Neural progenitor cell (in vitro differentiated cells): ENCODE measurements at regions not wholly inside any gene's neighbourhood (a gene's known extent, or its start where the extent isn't known, plus 50 kb on each side); places are given as distances from the start of the nearest gene placed in this dataset.

Source experiments
- DNase-seq: peaks from one replicate; pipeline ENCODE4 v3.0.0-alpha.2; 2016; ENCODE audit warnings: low spot score
- H2AFZ ChIP-seq: fragments of 200-600 bp; sonication (generic); replicated peaks from 2 replicates; pipeline ENCODE4 v1.6.1; 2016; ENCODE audit warnings: antibody characterized with exemption
- H3F3A ChIP-seq: fragments of 200-600 bp; sonication (generic); 2 replicates; pipeline ENCODE4 v1.6.1; 2016; ENCODE audit warnings: antibody characterized with exemption, low read depth
- H3K27ac ChIP-seq: fragments of 200-600 bp; sonication (generic); 2 replicates; pipeline ENCODE4 v1.5.1; 2016; ENCODE audit warnings: mild to moderate bottlenecking
- H3K27me3 ChIP-seq: fragments of 200-600 bp; sonication (generic); 2 replicates; pipeline ENCODE4 v1.6.1; 2016; ENCODE audit warnings: mild to moderate bottlenecking, moderate library complexity
- H3K36me3 ChIP-seq: fragments of 200-600 bp; sonication (generic); 2 replicates; pipeline ENCODE4 v1.5.1; 2016
- H3K4me1 ChIP-seq: fragments of 200-600 bp; sonication (generic); 2 replicates; pipeline ENCODE4 v1.6.1; 2016; ENCODE audit warnings: mixed run types
- H3K4me2 ChIP-seq: fragments of 200-600 bp; sonication (generic); 2 replicates; pipeline ENCODE4 v1.6.1; 2016
- H3K4me3 ChIP-seq: fragments of 200-600 bp; sonication (generic); 2 replicates; pipeline ENCODE4 v1.5.1; 2016
- H3K79me2 ChIP-seq: fragments of 200-600 bp; sonication (generic); 2 replicates; pipeline ENCODE4 v1.6.1; 2016; ENCODE audit warnings: low read depth
- H3K9ac ChIP-seq: fragments of 200-600 bp; sonication (generic); 2 replicates; pipeline ENCODE4 v1.6.1; 2016
- H3K9me3 ChIP-seq: fragments of 200-600 bp; sonication (generic); 2 replicates; pipeline ENCODE4 v1.5.1; 2016; ENCODE audit warnings: low read depth
- H4K20me1 ChIP-seq: fragments of 200-600 bp; sonication (generic); 2 replicates; pipeline ENCODE4 v1.6.1; 2016; ENCODE audit warnings: low read depth
- H3K27ac Mint-ChIP-seq: 3 replicates; pipeline ENCODE4 v1.8.0; 2021; ENCODE audit warnings: mixed read lengths
- H3K27me3 Mint-ChIP-seq: 2 replicates; pipeline ENCODE4 v1.8.0; 2022; ENCODE audit warnings: low read depth, mild to moderate bottlenecking, inconsistent platforms, moderate library complexity, mixed read lengths; ENCODE audit not compliant: insufficient read depth
- H3K36me3 Mint-ChIP-seq: 3 replicates; pipeline ENCODE4 v1.8.0; 2021; ENCODE audit warnings: mixed read lengths
- H3K4me1 Mint-ChIP-seq: 3 replicates; pipeline ENCODE4 v1.8.0; 2021; ENCODE audit warnings: mixed read lengths
- H3K4me3 Mint-ChIP-seq: 3 replicates; pipeline ENCODE4 v1.8.0; 2021; ENCODE audit warnings: mild to moderate bottlenecking, moderate library complexity, mixed read lengths
- H3K9me3 Mint-ChIP-seq: 3 replicates; pipeline ENCODE4 v1.8.0; 2020; ENCODE audit warnings: mixed read lengths
- EZH2 ChIP-seq: fragments of 200-600 bp; sonication (generic); IDR thresholded peaks from 2 replicates; pipeline ENCODE4 v1.6.1; 2017; ENCODE audit warnings: antibody characterized with exemption, mild to moderate bottlenecking, moderate library complexity
- EZH2phosphoT487 ChIP-seq: fragments of 200-600 bp; sonication (generic); IDR thresholded peaks from 2 replicates; pipeline ENCODE4 v1.6.1; 2017; ENCODE audit warnings: antibody characterized with exemption
- TF ChIP-seq, protein P1 (sequence below): fragments of 200-600 bp; sonication (generic); IDR thresholded peaks from 2 replicates; pipeline ENCODE4 v1.5.1; 2017; ENCODE audit warnings: antibody characterized with exemption, mild to moderate bottlenecking

DNA sequence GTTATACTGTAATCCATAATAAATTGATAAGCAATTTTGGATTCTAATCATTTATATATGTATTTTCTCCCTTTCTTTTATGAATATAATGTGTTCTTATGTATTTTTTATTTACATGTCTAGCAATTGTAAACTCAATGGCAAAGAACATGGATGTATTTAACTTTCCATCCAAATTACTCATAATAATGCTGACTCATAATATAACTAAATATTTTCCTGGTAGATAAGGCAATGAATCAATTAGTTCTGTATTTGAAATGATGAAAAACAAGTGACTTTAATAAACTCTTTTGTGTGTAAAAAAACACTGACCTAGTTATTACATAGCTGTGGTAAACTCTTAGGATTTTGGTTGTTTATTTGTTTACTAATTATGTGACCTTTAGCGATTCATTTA, 211.2 kb downstream of the DTHD1 start:
- H3K4me3 Mint-ChIP-seq: no peak overlapping the region
- TF ChIP-seq EZH2phosphoT487 (no peak), EZH2 (no peak)
- TF ChIP-seq, protein P1, sequence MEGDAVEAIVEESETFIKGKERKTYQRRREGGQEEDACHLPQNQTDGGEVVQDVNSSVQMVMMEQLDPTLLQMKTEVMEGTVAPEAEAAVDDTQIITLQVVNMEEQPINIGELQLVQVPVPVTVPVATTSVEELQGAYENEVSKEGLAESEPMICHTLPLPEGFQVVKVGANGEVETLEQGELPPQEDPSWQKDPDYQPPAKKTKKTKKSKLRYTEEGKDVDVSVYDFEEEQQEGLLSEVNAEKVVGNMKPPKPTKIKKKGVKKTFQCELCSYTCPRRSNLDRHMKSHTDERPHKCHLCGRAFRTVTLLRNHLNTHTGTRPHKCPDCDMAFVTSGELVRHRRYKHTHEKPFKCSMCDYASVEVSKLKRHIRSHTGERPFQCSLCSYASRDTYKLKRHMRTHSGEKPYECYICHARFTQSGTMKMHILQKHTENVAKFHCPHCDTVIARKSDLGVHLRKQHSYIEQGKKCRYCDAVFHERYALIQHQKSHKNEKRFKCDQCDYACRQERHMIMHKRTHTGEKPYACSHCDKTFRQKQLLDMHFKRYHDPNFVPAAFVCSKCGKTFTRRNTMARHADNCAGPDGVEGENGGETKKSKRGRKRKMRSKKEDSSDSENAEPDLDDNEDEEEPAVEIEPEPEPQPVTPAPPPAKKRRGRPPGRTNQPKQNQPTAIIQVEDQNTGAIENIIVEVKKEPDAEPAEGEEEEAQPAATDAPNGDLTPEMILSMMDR: no peak
- Histone ChIP-seq H3K79me2 (no peaks in the 10 kb centered on the region), H3K9ac (no peak overlapping the region), H3K4me1 (peaks cover 6% of the 10 kb centered on the region), H3K4me3 (no peak overlapping the region), H3K4me2 (no peak overlapping the region), H2AFZ (no peak overlapping the region), H3K9me3 (no peaks in the 10 kb centered on the region), H3F3A (no peaks in the 10 kb centered on the region), H4K20me1 (no peaks in the 10 kb centered on the region), H3K27me3 (no peaks in the 10 kb centered on the region), H3K36me3 (no peaks in the 10 kb centered on the region), H3K27ac (no peak overlapping the region)
- H3K27ac Mint-ChIP-seq: no peak overlapping the region
- DNase-seq: no peak
- no peaks in the 10 kb centered on the region for H3K4me1 Mint-ChIP-seq
- no peaks in the 10 kb centered on the region for H3K9me3 Mint-ChIP-seq
- no peaks in the 10 kb centered on the region for H3K36me3 Mint-ChIP-seq
- H3K27me3 Mint-ChIP-seq: no peaks in the 10 kb centered on the region

DNA sequence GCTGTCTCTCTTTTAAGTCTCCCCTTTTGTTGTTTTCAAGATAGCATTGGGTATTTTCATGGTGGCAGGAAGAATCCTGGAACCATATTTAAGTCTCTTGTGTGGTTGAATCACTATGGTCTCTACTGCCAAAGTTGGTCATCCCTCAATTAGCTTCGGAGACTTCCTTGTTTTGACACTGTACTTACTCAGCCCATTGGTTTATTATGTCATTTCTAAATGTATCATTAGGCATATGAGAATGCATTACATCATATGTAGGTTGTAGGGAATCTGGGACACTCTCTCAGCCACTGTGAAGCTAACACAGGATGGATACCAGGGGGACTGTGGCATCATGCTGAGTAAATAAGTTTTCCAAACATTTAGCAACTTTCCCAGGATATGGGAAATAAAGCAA, 211.8 kb downstream of the DTHD1 start:
- DNase-seq: no peak
- no peak overlapping the region for H3K4me3 ChIP-seq
- H3K4me2 ChIP-seq: no peak overlapping the region
- no peaks in the 10 kb centered on the region for H3K79me2 ChIP-seq
- Mint-ChIP-seq H3K4me3 (no peak overlapping the region), H3K9me3 (no peaks in the 10 kb centered on the region), H3K27me3 (no peaks in the 10 kb centered on the region), H3K27ac (no peak overlapping the region), H3K36me3 (no peaks in the 10 kb centered on the region), H3K4me1 (no peaks in the 10 kb centered on the region)
- H3K9ac ChIP-seq: no peak overlapping the region
- H3K36me3 ChIP-seq: no peaks in the 10 kb centered on the region
- H2AFZ ChIP-seq: no peak overlapping the region
- no peaks in the 10 kb centered on the region for H3F3A ChIP-seq
- H3K27ac ChIP-seq: no peak overlapping the region
- H3K4me1 ChIP-seq: peaks cover 6% of the 10 kb centered on the region
- no peaks in the 10 kb centered on the region for H3K9me3 ChIP-seq
- H4K20me1 ChIP-seq: no peaks in the 10 kb centered on the region
- H3K27me3 ChIP-seq: no peaks in the 10 kb centered on the region
- TF ChIP-seq EZH2 (no peak), EZH2phosphoT487 (no peak)
- TF ChIP-seq, protein P1: no peak

GRCh38 chr4:36494016-36494415, 212.6 kb downstream of the DTHD1 start:
- no peaks in the 10 kb centered on the region for H3K9me3 Mint-ChIP-seq
- no peak overlapping the region for H3K27ac ChIP-seq

More at GRCh38 chr4:36494016-36494415, 212.6 kb downstream of the DTHD1 start:
- Histone ChIP-seq H3F3A (no peaks in the 10 kb centered on the region), H3K36me3 (no peaks in the 10 kb centered on the region), H4K20me1 (no peaks in the 10 kb centered on the region), H3K4me2 (no peak overlapping the region), H3K4me1 (peaks cover 2% of the 10 kb centered on the region), H3K9me3 (no peaks in the 10 kb centered on the region), H3K79me2 (no peaks in the 10 kb centered on the region), H2AFZ (no peak overlapping the region), H3K4me3 (no peak overlapping the region), H3K27me3 (no peaks in the 10 kb centered on the region), H3K9ac (no peak overlapping the region)
- no peak for DNase-seq
- no peaks in the 10 kb centered on the region for H3K4me1 Mint-ChIP-seq
- H3K27ac Mint-ChIP-seq: no peak overlapping the region
- TF ChIP-seq, protein P1: no peak
- TF ChIP-seq EZH2: no peak
- H3K27me3 Mint-ChIP-seq: no peaks in the 10 kb centered on the region
- no peak overlapping the region for H3K4me3 Mint-ChIP-seq
- H3K36me3 Mint-ChIP-seq: no peaks in the 10 kb centered on the region
